Amygdala (tissue), 56 donors: ENCODE measurements at regions not wholly inside any gene's neighbourhood (a gene's known extent, or its start where the extent isn't known, plus 50 kb on each side); places are given as distances from the start of the nearest gene placed in this dataset.

Experiments used
- DNase-seq, 56 donors: peaks; one replicate each; lab custom pipeline; 2025; lab: John Stamatoyannopoulos, UW

DNA sequence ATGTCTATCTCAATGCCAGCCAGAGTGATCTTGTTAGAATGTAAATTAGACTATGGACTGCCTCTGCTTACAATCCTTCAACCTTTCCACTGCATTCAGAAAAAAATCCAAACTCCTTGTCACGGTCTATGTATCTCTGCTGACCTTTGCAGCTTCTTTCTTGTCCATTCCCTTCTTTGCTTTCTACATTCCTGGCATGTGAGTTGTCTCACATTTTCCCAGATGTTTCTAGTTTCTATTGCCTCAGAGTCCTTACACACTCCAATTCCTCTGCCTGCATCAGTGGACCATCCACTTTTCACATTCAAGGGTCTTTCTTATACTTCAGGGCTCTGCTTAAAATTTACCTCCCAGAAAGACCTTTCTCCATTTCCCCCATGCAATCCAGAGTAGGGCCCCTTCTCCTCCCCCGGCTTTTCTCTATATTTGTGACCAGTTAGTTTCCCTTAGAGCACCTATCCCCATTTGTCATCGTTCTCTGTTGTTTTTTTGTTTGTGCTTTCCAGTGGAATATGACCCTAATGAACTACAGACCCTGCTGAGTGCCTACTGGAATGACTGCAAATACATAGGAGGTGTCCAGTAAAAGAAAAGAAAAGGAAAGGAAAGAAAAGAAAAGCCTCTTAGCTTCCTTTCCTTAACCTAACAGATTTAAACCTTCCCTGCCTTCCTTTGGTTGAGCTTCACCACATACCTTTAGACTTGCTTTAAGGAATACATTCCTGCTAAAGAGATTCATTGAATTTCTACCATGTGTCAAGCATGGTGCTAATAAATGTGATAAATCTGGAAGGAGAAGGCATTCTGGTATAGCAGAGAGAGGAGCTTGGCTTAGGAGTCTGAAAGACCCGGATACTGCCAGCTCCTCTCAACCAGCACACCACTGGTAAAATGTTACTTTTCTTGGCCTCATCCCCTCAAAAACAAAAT lies 102.0 kb downstream of the DIRAS3 start:
- DNase-seq = no peak

DNA sequence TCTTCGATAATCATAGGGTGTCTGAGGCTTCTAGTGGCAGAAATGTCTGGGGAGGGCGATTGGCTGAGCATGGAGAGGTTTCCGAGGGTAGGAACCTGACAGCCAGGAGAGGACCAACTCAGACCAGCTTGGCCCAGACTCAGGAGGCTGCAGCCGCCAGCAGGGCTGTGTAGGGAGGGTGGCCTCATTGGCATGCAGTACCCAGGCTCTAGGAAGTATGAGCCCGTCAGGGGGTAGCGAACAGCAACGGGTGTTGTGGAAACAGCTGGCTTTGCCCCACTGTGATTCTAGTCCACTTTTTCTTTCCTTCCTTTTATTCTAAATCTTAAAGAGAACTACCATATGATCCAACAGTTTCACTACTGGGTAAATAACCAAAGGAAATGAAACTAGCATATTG lies 103.3 kb downstream of the DIRAS3 start:
- DNase-seq = peak in 10 of 56 donors; percentile 2 to 29 (median 15)

DNA sequence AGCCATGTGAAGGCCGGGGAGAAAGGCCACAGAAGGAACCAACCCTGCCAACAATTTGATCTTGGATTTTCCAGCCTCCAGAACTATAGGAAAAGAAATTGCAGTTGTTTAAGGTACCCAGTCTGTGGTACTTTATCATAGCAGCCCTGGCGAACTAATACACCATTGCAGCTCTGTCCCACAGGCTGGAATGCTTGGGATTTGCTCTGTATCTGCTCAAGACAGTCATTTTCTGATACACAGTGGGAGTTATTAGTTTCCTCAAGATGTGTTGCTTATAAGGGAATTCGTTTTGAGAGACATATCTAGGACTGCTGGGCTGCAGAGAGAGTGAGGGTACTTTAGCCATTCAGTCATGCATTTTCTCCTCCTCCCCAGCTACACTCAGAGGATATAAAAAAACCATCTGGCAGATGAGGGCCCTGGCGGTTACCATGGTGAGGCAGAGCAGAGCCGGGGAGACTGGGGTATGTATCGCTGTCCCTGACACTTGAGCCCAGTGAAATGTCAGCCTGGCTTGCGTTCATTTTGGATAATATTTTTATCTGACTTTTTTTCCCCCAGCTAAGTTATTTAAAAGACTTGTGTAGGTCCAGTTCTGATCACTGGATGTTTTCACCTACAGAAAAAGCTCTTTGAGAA lies 104.6 kb downstream of the DIRAS3 start:
- peak in 12 of 56 donors; percentile 1 to 20 (median 6) for DNase-seq

DNA sequence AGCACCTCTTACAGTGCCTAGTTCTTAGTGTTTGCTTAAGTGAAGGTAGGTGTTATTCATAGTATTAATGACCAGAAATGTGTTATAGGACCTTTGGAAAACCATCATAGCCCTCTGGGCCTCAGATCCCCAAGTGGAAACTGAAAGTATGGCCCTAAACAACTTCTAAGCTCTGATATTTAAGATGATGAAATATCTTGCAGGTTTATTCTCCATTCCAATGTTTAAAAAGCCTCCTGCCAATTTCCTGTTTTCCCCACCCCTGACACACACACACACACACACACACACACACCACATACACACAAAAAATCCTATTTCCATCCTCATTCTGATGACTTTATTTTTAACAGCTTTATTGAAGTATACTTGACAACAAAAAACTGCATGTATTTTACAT lies 108.2 kb downstream of the DIRAS3 start:
- no peak for DNase-seq

DNA sequence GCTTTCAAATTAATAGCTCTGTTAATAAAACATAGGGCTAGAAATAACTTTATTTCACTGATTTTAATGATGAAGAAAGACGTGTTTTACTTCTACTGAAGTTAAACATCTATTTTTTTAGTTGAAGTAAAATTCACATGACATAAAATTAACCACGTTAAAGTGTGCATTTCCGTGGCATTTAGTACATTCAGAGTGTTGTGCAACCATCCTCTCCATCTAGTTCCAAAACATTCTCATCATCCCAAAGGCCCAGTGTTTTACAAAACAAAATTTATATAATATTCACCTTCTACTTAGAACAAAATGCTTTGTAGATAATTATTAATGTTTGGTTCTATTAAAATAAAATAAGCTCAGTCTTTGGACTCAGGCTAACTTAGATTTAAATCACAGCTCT lies 108.5 kb upstream of the GNG12 start:
- DNase-seq = no peak

DNA sequence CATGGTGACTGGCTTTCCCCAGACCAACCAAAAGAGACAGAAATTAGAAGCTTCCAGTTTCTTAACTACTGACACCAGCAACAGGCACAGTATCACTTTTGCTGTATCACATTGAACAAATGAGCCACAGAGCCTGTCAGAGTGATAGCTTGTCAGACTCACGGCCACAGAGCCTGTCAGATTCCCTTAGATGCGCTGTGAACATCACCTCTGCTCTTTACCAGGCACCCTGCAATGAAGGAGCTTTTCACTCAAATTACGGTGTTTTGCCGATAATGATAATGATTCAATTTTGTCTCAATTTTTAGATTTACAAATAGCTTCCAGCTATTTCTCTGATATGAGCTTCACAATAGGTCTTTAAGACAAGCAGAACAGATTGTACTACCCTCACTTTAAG lies 107.9 kb upstream of the GNG12 start:
- DNase-seq = no peak

DNA sequence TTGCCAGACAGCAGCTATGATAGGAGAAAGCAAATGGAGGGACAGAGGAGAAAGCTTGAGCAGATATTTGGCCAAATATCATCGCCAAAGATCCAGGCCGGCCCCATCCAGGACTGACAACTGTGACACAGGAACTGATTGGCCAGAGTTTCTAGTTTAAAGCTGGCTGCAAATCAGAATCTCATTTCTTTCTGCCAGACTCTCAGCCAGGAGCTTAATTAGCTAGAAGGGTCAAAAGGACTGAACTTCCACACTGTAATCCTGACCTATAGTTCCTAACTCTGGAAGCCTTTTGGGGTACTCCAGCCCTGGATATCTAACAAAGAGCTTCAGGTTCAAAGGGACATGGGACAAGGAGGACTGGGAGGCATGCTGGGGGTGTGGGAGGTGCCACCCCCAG lies 106.7 kb upstream of the GNG12 start:
- DNase-seq = no peak

DNA sequence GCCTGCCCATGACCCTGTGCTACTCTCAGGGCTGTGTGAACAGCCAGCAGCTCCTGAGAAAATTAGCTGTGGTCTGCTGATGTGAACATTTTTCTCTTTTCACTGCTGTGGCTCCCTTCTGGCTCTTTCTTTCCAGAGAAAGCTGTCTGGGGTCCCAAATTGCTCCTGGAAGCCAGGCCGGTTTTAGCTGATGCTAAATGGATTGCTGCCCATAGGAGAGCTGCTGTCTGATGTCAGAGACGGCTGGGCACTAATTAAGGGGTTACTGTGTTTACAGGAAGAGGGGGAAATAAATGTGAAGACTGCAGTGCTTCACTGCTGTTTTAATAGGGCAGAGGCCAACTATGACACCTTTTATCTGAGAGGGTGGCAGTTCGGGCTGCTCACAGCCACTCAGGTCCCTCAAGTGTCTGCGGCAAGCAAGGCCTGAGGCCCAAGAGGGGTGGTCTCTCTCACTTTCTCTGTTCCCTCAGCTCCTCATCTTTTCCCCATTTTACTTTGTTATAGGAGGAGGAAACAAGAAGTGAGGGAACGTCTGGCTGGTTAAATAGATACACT lies 106.0 kb upstream of the GNG12 start:
- DNase-seq = no peak

DNA sequence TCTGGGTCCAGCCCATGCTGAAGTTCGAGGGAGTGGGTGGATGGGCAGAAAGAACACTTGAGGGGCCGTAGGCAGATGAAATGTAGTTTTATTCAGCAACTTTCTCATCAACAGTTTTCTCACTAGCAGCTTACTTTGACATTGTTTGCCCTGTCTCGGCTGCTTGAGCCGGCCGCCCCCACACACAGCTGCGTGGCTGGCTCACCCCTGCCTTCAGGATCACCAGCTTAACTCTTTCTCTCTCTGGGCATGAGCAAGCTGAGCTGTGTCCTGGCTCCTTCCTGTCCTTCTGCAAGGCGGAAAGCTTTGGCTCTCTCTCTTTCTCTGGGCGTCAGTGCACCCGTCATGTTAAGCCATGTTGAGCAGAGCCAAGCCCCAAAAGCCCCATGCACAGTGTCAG lies 104.4 kb upstream of the GNG12 start:
- DNase-seq = no peak

DNA sequence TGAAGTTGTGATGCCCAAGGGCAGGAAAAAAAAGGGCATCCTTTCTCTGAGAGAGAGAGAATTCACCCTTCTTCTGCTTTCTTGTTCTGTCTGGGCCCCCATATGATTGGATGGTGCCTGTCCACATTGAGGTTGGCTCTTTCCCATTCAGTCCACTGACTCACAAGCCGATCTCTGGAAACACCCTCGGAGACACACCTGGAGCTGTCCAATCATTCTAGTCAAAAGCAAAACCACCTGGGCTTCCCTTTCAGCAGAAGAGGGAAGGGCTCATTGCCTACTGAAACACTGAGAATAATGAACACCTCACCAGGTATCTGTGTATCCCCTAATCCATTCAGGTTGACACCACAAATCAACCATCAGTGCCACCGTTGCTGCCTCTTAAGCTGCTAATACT lies 103.7 kb upstream of the GNG12 start:
- no peak for DNase-seq

DNA sequence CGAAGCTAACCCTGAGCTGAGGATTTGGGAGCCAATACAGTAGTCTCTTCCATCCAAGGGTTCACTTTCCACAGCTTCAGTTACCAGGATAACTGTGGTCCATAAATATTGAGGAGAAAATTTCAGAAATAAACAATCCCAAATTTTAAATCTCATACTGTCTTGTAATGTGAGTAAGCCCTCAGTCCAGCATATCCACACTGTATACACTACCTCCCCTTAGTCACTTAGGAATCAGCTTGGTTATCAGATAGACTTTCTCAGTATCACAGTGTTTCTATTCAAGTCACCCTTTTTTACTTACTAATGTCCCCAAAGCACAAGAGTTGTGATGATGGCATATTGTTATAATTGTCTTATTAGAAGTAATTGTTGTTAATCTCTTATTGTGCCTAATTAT lies 102.3 kb upstream of the GNG12 start:
- DNase-seq = no peak

DNA sequence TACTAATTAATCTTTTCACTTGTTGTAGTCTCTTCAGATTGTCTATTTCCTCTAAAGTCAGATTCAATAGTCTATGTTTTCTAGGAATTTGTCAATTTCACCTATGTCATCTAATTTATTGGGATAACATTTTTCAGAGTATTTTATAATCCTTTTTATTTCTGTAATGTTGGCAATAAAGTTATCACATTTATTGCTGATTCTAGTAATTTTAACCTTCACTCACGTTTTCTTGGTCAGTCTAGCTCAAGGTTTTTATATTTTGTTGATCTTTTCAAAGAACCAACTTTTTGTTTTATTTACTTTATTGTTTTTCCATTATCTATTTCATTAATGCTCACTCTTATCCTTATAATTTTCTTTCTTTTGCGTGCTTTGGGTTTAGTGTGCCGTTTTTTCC lies 97.9 kb upstream of the GNG12 start:
- no peak for DNase-seq

DNA sequence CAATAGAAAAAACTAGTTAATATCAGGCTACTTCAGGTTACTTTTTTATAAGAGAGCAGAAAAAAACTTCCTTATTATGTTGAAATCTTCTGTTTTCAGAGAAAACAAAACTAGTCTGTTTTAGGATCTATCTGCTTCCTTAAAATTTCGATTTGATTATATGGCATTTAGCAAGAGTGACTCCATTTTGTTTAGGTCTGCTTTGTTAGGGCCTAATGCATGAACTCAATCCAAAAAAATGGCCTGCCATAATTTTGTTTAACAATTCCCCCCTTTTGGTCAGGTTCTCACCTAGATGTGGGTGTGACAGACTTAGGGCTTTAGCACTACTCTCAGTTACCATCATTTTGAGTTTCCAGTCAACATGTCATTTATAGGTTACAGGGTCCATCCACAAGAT lies 89.8 kb upstream of the GNG12 start:
- DNase-seq = no peak

DNA sequence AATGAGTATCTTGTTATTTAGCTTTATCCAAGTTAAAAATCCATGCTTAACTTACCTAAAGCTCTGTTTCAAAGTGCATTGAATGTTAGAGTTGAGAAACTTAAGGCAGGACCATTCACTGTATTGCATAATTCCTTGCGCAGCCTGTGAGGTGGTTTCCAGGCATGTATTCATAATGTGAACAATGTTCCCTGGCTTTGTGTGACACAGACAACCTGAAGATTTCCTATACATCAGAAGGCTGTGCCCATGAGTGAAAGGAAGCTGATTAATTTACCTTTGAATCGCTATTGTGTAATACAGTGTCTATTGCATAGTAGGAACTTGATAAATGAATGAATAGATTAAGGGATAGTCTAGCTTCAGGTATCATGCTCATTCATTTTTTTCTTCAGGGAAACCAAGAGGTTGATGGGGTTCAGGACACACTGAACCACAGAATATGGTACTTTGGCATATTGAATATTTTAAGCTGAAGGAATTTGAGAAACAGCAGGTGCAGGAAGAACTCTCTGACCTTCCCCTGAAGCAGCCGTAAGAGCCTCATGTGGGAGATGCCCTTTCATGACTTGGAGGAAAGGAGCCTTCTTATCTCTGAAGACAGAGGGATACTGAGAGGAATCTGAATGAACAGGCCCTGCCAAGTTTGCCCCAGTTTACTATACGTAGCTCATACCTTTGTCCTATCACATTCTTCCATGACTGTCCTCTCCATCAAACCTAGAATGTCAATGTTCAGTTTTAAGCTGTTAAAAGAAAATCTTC lies 88.6 kb upstream of the GNG12 start:
- no peak for DNase-seq

DNA sequence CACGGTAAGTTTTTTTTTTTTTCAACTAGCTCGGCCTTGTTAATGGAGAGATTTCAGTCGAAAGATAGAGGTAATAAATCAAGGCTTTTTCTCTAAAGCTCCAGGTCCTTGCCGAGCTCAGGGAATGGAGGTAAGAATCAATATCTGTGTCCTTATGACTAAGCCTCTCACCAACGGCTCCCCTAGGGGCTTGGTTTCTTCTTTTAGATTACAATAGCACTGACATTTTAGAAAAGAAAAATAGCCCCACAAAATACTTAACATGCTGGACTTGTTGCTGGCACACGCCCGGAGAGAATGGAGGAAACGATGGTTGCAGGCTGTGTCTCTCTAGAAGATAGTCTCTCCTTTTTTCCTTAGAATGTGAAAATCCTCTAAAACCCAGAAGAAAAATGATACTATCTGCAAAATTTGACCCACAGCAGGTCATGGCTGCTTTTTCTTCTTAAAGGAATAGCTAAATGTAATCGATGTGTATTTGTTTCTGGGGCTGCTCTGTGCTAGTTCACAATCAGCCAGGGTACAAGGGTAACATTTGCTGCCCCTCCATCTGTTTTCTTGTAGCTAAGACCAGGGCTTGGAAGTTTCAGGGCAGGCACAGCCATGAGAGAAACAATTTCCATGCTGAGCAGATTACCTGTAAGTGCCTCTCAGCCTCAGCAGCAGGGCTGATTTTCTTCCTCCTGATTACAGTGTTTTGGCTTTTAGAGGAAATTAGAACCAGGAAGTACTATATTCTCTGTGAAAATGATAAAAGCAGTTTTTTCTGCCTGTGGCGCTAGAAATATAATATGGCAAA lies 86.2 kb upstream of the GNG12 start:
- no peak for DNase-seq

DNA sequence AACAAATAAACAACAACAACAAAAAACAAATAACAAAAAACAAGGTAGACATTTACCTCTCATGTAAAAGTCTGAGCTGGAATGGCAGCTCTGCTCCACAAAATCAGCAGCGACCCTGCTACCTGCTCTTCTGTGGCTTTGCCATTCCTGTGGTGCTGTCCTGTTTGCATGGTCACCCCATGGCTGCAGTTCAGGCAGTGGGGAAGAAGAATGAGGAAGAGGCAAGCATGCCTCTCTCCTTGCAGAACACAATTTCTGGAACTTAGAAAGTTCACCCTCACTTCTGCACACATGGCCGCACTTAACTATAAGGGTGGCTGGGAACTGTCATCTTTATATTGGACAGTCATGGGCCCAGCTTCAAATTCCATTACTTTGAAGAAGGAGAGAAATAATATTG lies 84.8 kb upstream of the GNG12 start:
- no peak for DNase-seq

DNA sequence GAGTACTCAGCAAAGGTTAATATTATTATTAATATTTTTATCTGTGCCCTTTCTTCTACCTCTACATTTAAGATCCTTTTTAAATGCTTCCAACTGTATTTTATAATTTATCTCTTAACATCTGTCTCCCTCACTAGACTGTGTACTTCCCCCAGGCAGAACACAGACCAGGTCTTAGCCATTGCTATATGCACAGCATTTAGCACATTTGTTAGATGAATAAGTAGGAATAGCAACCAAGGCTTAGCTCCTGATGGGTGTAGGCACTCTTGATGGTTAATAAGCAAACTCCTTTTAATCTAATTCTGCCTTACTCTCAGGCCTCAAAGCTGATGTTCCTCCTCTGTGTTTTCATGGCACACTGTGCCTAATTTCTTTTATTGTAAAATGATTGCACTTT lies 83.7 kb upstream of the GNG12 start:
- DNase-seq = no peak

DNA sequence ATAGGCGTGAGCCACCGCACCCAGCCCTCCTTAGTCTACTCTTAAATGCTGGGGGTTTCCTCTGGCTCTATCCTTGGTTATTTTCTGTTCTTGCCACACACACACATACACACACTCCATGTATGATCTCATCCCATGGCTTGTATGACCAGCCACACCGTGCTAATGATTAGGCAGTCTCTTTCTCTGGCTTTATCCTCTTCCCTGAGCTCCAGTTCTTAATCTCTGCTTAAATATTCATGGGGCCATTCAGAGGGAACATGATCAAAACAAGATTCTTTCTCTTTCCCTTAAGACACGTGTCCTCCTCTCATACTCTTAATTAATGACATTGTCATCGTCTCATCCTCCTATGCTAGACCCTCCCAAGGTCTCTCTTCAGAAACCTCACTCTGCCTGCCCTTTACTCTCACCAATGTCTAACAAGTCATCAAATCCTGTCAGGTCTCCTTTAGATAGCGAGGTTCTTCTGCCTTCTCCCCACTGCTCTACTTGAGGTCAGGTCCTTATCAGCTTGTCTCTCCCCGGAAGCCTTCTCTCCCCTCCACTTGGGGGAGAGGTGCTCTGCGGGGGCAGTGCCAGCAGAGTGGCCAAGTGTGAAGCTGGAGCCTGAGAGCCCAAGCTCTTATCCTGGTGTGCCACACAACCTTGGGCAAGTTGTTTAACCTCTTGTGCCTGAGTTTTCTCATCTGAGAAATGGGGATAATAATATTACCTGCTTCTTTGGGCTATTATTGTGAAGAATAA lies 83.0 kb upstream of the GNG12 start:
- no peak for DNase-seq

DNA sequence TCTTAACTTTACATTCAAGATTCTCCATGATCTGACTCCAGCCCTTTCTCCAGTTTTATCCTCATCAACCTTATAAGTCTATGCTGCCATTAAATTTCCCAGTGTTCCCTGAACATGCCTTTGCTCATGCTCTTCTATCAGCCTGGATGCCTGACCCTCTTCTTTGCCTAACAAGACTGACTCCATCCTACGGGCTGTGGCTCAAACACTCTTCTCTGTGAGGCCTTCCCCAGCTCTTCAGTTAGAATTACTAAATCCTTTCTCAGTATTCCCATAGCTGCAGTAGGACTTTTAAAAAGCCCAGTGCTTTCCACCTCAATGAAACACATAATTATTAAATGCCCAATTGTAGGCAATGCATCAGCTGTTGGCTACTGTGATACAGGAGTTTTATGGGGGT lies 76.5 kb upstream of the GNG12 start:
- no peak for DNase-seq
